Caco-2 (cell line): ENCODE measurements at regions not wholly inside any gene's neighbourhood (a gene's known extent, or its start where the extent isn't known, plus 50 kb on each side); places are given as distances from the start of the nearest gene placed in this dataset.
"Not testable (repeated sequence)": the region's sequence is repeated elsewhere in the genome, so short reads cannot be mapped to it uniquely, and the experiment has no call there.

Experiments
- BruUV-seq: library from RNA; stranded (reverse); fragments of 400-500 nt; replicated peaks from 2 replicates; lab custom pipeline; 2021; lab: Mats Ljungman, UMichigan
- CTCF ChIA-PET: fragments of 300-600 bp; sonication (Branson Sonifier 250); formaldehyde crosslinking; loops from one replicate; lab custom pipeline; 2022; ENCODE audit warnings: antibody characterized with exemption; lab: Charles Lee
- POLR2A ChIA-PET: fragments of 300-600 bp; sonication (Branson Sonifier 250); formaldehyde crosslinking; loops from one replicate; lab custom pipeline; 2022; ENCODE audit warnings: antibody characterized with exemption; lab: Charles Lee
- DNase-seq, 2 experiments: peaks; one replicate each; pipeline versions ENCODE4 v3.0.0 to v3.0.0-alpha.2; 2020 to 2022
- H3K27me3 ChIP-seq: replicated peaks from 2 replicates; pipeline ENCODE4 v1.6.0; 2011; ENCODE audit warnings: low read length; ENCODE audit not compliant: control insufficient read depth, insufficient read depth
- H3K36me3 ChIP-seq: 2 replicates; pipeline ENCODE4 v1.5.1; 2011; ENCODE audit warnings: low read length; ENCODE audit not compliant: control insufficient read depth, insufficient read depth
- H3K4me1 ChIP-seq: fragments of 250-450 bp; sonication (Bioruptor Pico); 2 replicates; pipeline ENCODE4 v1.5.1; 2020; ENCODE audit warnings: mild to moderate bottlenecking
- H3K4me3 ChIP-seq: 2 replicates; pipeline ENCODE4 v1.5.1; 2011; ENCODE audit warnings: low read depth, mild to moderate bottlenecking, control low read depth, low read length
- H3K9me3 ChIP-seq: fragments of 250-450 bp; sonication (Bioruptor Pico); 2 replicates; pipeline ENCODE4 v1.5.1; 2020; ENCODE audit warnings: mild to moderate bottlenecking, moderate library complexity
- H3K27ac Mint-ChIP-seq: one replicate; pipeline ENCODE4 v1.8.0; 2022; ENCODE audit warnings: mixed read lengths; ENCODE audit not compliant: unreplicated experiment
- H3K27me3 Mint-ChIP-seq: one replicate; pipeline ENCODE4 v1.8.0; 2022; ENCODE audit warnings: mixed read lengths; ENCODE audit not compliant: insufficient read depth, unreplicated experiment
- H3K36me3 Mint-ChIP-seq: one replicate; pipeline ENCODE4 v1.8.0; 2022; ENCODE audit warnings: mild to moderate bottlenecking, mixed read lengths; ENCODE audit not compliant: insufficient read depth, unreplicated experiment
- H3K4me1 Mint-ChIP-seq: one replicate; pipeline ENCODE4 v1.8.0; 2022; ENCODE audit warnings: low read depth, mixed read lengths; ENCODE audit not compliant: unreplicated experiment
- H3K4me3 Mint-ChIP-seq: one replicate; pipeline ENCODE4 v1.8.0; 2022; ENCODE audit warnings: mild to moderate bottlenecking, moderate library complexity, mixed read lengths; ENCODE audit not compliant: unreplicated experiment
- H3K9me3 Mint-ChIP-seq: one replicate; pipeline ENCODE4 v1.8.0; 2022; ENCODE audit warnings: mixed read lengths; ENCODE audit not compliant: unreplicated experiment
- intact Hi-C: fragments of 100-400 bp; cut with micrococcal nuclease; formaldehyde crosslinking; loops from one replicate; pipeline ENCODE4 v1.10.0; 2022; ENCODE audit not compliant: unreplicated experiment
- TF ChIP-seq, protein P1 (sequence below), 2 experiments: fragments of 200-600 bp in 1 of 2; IDR thresholded peaks; 1 replicate in 1 of 2; 2 replicates in 1 of 2; pipeline versions ENCODE4 v1.5.1 to v1.8.0; 2011 to 2022; ENCODE audit warnings: antibody characterized with exemption in 1 of 2, control low read depth in 1 of 2, inconsistent platforms in 1 of 2, low read depth in 1 of 2, low read length in 1 of 2, mild to moderate bottlenecking in 1 of 2, moderate library complexity in 1 of 2; ENCODE audit not compliant: insufficient read depth in 1 of 2, severe bottlenecking in 1 of 2, unreplicated experiment in 1 of 2

DNA sequence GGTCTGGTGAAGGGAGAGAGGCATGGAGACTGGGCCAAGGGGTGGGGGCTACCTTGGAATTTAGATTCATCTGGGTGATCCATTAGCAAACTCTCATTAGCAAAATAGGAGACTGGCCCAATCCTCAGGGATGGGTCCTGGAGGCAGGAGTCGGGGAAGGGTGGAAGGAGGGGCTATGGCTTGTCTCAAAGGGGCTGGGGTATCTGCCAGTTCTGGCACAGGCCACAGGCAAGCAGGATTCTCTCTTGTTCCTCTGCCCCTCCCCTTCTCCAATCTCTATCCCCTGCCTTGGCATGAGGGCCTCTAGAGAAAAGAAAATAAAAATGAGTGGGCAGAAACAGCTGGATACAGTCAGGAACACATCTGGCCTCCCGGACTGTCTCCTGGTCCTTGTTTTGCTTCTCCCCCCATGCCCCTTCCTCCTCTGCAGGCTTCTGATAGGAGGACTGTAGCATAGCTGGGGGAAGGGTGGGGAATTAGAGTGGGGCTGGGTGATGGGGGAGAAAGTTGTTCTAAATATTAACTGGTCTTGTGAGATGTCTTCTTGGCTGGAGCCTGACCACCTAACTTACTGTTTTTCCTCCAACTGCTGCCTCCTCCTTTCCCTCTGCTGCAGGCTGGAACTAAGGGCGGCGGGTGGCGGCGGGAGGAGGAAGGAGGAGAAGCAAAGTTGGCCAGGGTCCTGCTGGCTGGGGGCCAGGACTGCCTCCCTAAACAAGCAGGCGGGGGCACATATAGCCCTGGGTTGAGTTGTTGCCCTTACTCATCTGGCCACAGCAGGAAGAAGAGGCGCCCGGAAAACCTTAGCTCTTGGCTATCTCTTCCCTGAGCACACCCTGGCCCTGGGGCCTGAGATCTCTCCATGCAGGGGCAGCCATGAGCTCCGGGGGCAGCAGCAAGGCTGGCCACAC lies 53.3 kb upstream of the LAS1L start:
- Histone ChIP-seq H3K9me3 (no peaks in the 10 kb centered on the region), H3K27me3 (no peaks in the 10 kb centered on the region), H3K4me3 (no peak overlapping the region), H3K36me3 (no peaks in the 10 kb centered on the region), H3K4me1 (no peaks in the 10 kb centered on the region)
- Mint-ChIP-seq H3K9me3 (no peaks in the 10 kb centered on the region), H3K27ac (no peak overlapping the region), H3K27me3 (no peaks in the 10 kb centered on the region), H3K36me3 (no peaks in the 10 kb centered on the region), H3K4me1 (no peaks in the 10 kb centered on the region), H3K4me3 (no peak overlapping the region)
- no TSS peak for BruUV-seq
- CTCF ChIA-PET = no interaction called here
- intact Hi-C loops = no loop called here
- POLR2A ChIA-PET = no interaction called here
- DNase-seq = no peak
- TF ChIP-seq, protein P1, sequence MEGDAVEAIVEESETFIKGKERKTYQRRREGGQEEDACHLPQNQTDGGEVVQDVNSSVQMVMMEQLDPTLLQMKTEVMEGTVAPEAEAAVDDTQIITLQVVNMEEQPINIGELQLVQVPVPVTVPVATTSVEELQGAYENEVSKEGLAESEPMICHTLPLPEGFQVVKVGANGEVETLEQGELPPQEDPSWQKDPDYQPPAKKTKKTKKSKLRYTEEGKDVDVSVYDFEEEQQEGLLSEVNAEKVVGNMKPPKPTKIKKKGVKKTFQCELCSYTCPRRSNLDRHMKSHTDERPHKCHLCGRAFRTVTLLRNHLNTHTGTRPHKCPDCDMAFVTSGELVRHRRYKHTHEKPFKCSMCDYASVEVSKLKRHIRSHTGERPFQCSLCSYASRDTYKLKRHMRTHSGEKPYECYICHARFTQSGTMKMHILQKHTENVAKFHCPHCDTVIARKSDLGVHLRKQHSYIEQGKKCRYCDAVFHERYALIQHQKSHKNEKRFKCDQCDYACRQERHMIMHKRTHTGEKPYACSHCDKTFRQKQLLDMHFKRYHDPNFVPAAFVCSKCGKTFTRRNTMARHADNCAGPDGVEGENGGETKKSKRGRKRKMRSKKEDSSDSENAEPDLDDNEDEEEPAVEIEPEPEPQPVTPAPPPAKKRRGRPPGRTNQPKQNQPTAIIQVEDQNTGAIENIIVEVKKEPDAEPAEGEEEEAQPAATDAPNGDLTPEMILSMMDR (IDR thresholded peaks at IDR 0.05; ENCODE audit: insufficient read depth in 1 of 2, low read depth in 1 of 2, low read length in 1 of 2, severe bottlenecking in 1 of 2, unreplicated experiment in 1 of 2) = no peak

DNA sequence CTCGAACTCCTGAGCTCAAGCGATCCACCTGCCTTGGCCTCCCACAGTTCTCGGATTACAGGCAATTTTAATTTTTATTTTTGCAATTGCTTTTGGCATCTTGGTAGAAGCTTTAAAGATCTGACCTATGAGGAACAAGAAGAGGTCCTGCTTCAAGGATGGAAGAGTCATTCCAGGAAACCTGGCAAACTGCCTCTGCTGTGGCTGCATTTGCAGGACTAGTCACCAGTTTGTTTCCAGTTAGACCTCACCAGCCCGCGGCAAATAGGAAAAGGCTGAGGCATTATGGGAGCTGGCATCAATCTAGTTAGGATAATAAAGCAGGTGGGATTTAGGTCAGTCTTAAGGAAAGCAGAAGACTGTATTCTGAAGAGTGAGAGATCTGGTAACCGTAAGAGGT lies 51.9 kb upstream of the LAS1L start:
- no peaks in the 10 kb centered on the region for H3K9me3 Mint-ChIP-seq
- TF ChIP-seq, protein P1 (IDR thresholded peaks at IDR 0.05; ENCODE audit: insufficient read depth in 1 of 2, low read depth in 1 of 2, low read length in 1 of 2, severe bottlenecking in 1 of 2, unreplicated experiment in 1 of 2) = no peak
- Histone ChIP-seq H3K36me3 (no peaks in the 10 kb centered on the region), H3K4me1 (no peaks in the 10 kb centered on the region), H3K9me3 (no peaks in the 10 kb centered on the region), H3K27me3 (no peaks in the 10 kb centered on the region), H3K4me3 (no peak overlapping the region)
- BruUV-seq = no TSS peak
- H3K4me3 Mint-ChIP-seq = no peak overlapping the region
- H3K36me3 Mint-ChIP-seq = no peaks in the 10 kb centered on the region
- H3K4me1 Mint-ChIP-seq = no peaks in the 10 kb centered on the region
- POLR2A ChIA-PET = no interaction called here
- CTCF ChIA-PET = no interaction called here
- H3K27me3 Mint-ChIP-seq = no peaks in the 10 kb centered on the region
- no peak overlapping the region for H3K27ac Mint-ChIP-seq
- intact Hi-C loops = no loop called here
- no peak for DNase-seq

DNA sequence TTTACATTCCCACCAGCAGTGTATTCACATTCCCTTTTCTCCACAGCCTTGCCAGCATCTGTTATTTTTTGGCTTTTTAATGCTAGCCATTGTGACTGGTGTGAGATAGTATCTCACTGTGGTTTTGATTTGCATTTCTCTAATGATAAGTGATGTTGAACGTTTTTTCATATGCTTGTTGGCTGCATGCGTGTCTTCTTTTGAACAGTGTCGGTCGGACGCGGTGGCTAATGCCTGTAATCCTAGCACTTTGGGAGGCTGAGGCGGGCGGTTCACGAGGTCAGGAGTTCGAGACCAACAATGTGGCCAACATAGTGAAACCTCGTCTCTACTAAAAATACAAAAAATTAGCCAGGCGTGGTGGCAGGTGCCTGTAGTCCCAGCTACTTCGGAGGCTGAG lies 50.6 kb upstream of the LAS1L start:
- H3K4me3 ChIP-seq, H3K9me3 Mint-ChIP-seq, H3K4me1 ChIP-seq, H3K9me3 ChIP-seq, H3K4me3 Mint-ChIP-seq, H3K36me3 Mint-ChIP-seq, POLR2A ChIA-PET, intact Hi-C loops, DNase-seq, H3K27me3 ChIP-seq, H3K27me3 Mint-ChIP-seq, H3K27ac Mint-ChIP-seq, H3K4me1 Mint-ChIP-seq, CTCF ChIA-PET, BruUV-seq, H3K36me3 ChIP-seq: not testable (repeated sequence)
